ENCODE measurements at regions not wholly inside any gene's neighbourhood (a gene's known extent, or its start where the extent isn't known, plus 50 kb on each side); places are given as distances from the start of the nearest gene placed in this dataset.

- TF ChIP-seq FOXA1 (IDR thresholded peaks at IDR 0.05) (no peak), HDGF (IDR thresholded peaks at IDR 0.05; ENCODE audit: borderline replicate concordance) (no peak), FOXK2 (IDR thresholded peaks at IDR 0.05) (no peak), SUZ12 (IDR thresholded peaks at IDR 0.05) (no peak), FOXM1 (IDR thresholded peaks at IDR 0.05; ENCODE audit: borderline replicate concordance) (no peak), BHLHE40 (IDR thresholded peaks at IDR 0.05; ENCODE audit: borderline replicate concordance) (no peak), TARDBP (IDR thresholded peaks at IDR 0.05) (no peak), ELF4 (IDR thresholded peaks at IDR 0.05) (no peak), ARNT (IDR thresholded peaks at IDR 0.05) (no peak), SP1 (IDR thresholded peaks at IDR 0.05) (no peak), L3MBTL2 (conservative IDR thresholded peaks at IDR 0.05) (no peak)
- TF ChIP-seq, protein P1, sequence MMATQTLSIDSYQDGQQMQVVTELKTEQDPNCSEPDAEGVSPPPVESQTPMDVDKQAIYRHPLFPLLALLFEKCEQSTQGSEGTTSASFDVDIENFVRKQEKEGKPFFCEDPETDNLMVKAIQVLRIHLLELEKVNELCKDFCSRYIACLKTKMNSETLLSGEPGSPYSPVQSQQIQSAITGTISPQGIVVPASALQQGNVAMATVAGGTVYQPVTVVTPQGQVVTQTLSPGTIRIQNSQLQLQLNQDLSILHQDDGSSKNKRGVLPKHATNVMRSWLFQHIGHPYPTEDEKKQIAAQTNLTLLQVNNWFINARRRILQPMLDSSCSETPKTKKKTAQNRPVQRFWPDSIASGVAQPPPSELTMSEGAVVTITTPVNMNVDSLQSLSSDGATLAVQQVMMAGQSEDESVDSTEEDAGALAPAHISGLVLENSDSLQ (IDR thresholded peaks at IDR 0.05): no peak
These were observed 128.0 kb downstream of the ADAMTS1 start for GRCh38 chr21:26717146-26717739.
